ENCODE measurements at regions not wholly inside any gene's neighbourhood (a gene's known extent, or its start where the extent isn't known, plus 50 kb on each side); places are given as distances from the start of the nearest gene placed in this dataset.

DNA sequence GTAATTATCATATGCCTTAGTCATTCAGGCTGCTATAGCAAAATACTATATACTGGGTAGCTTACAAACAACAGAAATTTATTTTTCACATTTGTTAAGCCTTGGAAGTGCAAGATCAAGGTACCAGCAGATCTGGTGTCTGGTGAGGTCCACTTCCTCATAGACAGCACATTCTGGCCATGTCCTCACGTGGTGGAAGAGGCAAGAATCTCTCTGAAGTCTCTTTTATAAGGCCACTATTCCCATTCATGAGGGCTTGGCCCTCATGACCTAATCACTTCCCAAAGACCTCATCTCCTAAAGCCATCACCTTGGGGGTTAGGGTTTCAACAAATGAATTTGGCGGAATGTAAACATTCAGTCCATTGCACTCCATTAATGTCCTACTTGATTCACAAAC is 137.5 kb upstream of the C1GALT1 start:
- Mint-ChIP-seq H3K27me3 (ENCODE audit: low read depth) (no peaks in the 10 kb centered on the region), H3K9me3 (peaks cover 12% of the 10 kb centered on the region), H3K4me1 (no peaks in the 10 kb centered on the region), H3K27ac (no peak overlapping the region), H3K36me3 (no peaks in the 10 kb centered on the region), H3K4me3 (no peak overlapping the region)
- no peak for DNase-seq (ENCODE audit: low spot score in 2 of 2, unreplicated experiment in 2 of 2)
- TF ChIP-seq, protein P1, sequence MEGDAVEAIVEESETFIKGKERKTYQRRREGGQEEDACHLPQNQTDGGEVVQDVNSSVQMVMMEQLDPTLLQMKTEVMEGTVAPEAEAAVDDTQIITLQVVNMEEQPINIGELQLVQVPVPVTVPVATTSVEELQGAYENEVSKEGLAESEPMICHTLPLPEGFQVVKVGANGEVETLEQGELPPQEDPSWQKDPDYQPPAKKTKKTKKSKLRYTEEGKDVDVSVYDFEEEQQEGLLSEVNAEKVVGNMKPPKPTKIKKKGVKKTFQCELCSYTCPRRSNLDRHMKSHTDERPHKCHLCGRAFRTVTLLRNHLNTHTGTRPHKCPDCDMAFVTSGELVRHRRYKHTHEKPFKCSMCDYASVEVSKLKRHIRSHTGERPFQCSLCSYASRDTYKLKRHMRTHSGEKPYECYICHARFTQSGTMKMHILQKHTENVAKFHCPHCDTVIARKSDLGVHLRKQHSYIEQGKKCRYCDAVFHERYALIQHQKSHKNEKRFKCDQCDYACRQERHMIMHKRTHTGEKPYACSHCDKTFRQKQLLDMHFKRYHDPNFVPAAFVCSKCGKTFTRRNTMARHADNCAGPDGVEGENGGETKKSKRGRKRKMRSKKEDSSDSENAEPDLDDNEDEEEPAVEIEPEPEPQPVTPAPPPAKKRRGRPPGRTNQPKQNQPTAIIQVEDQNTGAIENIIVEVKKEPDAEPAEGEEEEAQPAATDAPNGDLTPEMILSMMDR (IDR thresholded peaks at IDR 0.05; ENCODE audit: unreplicated experiment), result no peak

DNA sequence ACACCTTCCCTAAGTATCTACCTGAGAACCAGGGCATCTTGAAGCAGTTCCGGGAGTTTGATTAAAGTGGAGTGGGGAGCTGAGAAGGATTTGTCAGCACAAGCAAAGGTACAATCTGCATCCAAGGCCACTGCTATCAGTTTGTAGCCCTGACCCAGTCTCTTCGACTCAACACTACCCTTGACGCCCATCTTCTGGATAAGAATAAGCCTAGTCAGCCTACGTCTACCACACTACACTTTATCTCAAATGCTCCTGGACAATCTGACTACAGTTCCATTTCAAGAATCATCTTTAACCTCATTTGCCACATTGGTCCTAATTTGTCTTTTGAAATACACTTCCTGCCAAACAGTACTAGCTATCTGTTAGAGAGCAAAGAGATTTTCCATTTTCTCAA is 134.1 kb upstream of the C1GALT1 start:
- TF ChIP-seq, protein P1 (IDR thresholded peaks at IDR 0.05; ENCODE audit: unreplicated experiment), result no peak
- Mint-ChIP-seq H3K4me3 (no peak overlapping the region), H3K36me3 (no peaks in the 10 kb centered on the region), H3K27ac (no peak overlapping the region), H3K27me3 (ENCODE audit: low read depth) (no peaks in the 10 kb centered on the region), H3K9me3 (peaks cover 11% of the 10 kb centered on the region), H3K4me1 (no peaks in the 10 kb centered on the region)
- no peak for DNase-seq (ENCODE audit: low spot score in 2 of 2, unreplicated experiment in 2 of 2)

DNA sequence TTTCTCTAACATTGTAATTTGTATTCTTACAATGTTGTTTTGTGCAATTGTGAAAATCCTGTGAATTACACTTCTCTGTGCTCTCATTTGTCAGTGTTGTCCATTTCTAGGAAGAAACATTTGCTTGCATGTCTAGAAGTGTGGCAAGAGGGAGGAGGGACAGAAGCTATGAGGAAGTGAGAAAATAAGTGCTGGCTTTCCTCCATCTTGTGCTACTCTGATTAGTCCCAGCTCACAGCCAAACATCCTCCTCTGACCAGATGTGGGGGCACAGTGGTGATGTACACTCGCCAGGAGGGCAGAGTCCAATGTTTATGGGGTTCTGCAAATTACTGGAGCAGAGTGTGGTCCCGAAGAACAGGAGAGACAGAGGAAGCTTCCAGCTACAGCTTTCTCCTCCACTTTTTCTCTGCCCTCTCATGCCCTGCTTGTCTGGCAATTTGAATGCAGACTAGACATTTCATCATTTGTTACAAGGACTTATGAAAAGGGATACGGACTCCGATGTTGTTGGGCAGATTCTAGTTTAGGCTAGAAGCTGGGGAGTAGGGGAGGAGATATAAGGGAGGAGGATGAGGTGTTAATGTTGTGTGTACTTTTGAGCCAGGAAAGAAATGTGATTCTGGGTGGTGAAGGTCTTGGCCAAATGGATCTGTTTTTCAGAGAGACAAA is 131.0 kb upstream of the C1GALT1 start:
- TF ChIP-seq, protein P1 (IDR thresholded peaks at IDR 0.05; ENCODE audit: unreplicated experiment), result no peak
- H3K27me3 Mint-ChIP-seq (ENCODE audit: low read depth), result peaks cover 1% of the 10 kb centered on the region
- H3K36me3 Mint-ChIP-seq, result no peaks in the 10 kb centered on the region
- no peak for DNase-seq (ENCODE audit: low spot score in 2 of 2, unreplicated experiment in 2 of 2)
- H3K4me1 Mint-ChIP-seq, result no peaks in the 10 kb centered on the region
- no peak overlapping the region for H3K4me3 Mint-ChIP-seq
- no peak overlapping the region for H3K27ac Mint-ChIP-seq
- H3K9me3 Mint-ChIP-seq, result no peaks in the 10 kb centered on the region

DNA sequence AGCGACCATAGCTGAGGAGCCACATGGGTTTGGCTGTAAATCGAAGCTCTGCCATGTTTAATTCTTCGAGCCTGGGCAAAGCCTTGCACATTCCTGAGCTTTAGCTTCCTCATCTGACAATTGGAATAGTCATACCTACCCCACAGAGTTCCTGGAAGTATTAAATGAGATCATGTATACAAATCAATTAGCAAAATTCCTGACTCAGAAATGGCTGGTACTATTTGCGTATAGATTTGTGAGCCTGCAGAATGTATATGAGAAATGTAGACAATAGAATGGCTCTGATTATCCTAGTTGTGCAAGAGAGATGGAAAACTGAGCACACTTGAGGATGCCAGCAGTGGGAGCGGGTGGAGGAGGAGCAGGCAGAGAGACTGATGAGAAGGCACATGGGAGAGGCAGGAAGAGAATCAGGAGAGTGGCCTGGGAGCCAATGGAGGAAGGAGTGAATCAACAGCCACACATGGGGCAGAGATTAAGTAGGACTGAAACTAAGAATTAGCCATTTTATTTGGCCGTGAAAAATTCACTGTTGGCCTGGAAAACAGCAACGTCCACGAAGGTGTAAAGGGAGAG is 128.0 kb upstream of the C1GALT1 start:
- Mint-ChIP-seq H3K27me3 (ENCODE audit: low read depth) (peaks cover 19% of the 10 kb centered on the region), H3K27ac (no peak overlapping the region), H3K4me1 (no peaks in the 10 kb centered on the region), H3K9me3 (no peaks in the 10 kb centered on the region), H3K36me3 (no peaks in the 10 kb centered on the region), H3K4me3 (no peak overlapping the region)
- TF ChIP-seq, protein P1 (IDR thresholded peaks at IDR 0.05; ENCODE audit: unreplicated experiment), result no peak
- DNase-seq (ENCODE audit: low spot score in 2 of 2, unreplicated experiment in 2 of 2), result no peak

DNA sequence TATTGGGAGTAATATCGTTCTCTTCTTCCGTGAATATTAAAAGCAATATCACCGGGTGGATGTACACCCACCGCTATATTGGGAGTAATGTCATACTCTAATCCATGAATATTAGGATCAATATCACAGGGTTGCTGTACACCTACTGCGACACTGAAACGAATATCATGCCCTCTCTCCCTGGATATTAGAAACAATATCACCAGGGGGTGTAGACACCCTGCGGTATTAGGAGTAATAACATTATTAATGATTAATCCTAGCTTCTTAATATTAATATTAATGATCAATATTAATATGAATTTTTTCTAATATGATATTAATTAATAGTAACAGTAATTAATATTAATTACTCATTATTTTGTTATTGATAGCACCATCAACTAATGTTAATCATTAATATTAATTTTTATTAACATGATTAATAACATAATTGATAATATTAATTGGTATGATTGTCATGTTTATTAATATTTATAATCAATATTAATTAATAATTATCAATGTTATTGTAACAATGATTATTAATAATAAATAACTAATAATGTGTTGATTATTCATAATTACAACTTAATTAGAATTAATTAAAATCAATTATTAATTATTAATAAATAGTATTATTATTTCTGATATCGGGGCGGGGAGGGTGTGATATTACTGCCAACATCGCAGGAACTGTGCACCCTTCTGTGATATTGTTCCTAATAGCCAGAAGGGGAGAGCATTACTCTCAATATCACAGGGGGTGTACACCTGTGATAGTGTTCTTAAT is 121.3 kb upstream of the C1GALT1 start:
- Mint-ChIP-seq H3K9me3 (peaks cover 13% of the 10 kb centered on the region), H3K27ac (no peak overlapping the region), H3K4me1 (no peaks in the 10 kb centered on the region), H3K36me3 (no peaks in the 10 kb centered on the region), H3K4me3 (no peak overlapping the region), H3K27me3 (ENCODE audit: low read depth) (peaks cover 19% of the 10 kb centered on the region)
- TF ChIP-seq, protein P1 (IDR thresholded peaks at IDR 0.05; ENCODE audit: unreplicated experiment), result no peak
- DNase-seq (ENCODE audit: low spot score in 2 of 2, unreplicated experiment in 2 of 2), result no peak

Data from mesothelial cell of epicardium (in vitro differentiated cells).